Gastrocnemius medialis (tissue), 4 donors: ENCODE measurements at regions not wholly inside any gene's neighbourhood (a gene's known extent, or its start where the extent isn't known, plus 50 kb on each side); places are given as distances from the start of the nearest gene placed in this dataset.

ENCODE experiments used
- ATAC-seq, 2 donors: fragments of 150-250 bp; one replicate each; pipeline ENCODE4 v1.9.1; 2016
- DNase-seq, 2 donors: peaks; one replicate each; pipeline ENCODE4 v3.0.0-alpha.2; 2019
- H3K27ac ChIP-seq, 4 donors: fragments of 200-600 bp; sonication (generic); 1 replicate in 1 of 4; 2 replicates in 3 of 4; pipeline ENCODE4 v1.5.1; 2016 to 2018; ENCODE audit warnings: mild to moderate bottlenecking in 2 of 4, moderate library complexity in 1 of 4
- H3K27me3 ChIP-seq, 3 donors: fragments of 200-600 bp; sonication (generic) in 2 of 3; 1 replicate in 1 of 3; 2 replicates in 2 of 3; pipeline versions ENCODE4 v1.5.1 to v1.6.0; 2016 to 2019; ENCODE audit warnings: mild to moderate bottlenecking in 1 of 3, moderate library complexity in 1 of 3
- H3K36me3 ChIP-seq, 2 donors: fragments of 200-600 bp; sonication (generic) in 1 of 2; one replicate each; pipeline ENCODE4 v1.5.1; 2017 to 2018
- H3K4me1 ChIP-seq, 2 donors: fragments of 200-600 bp; sonication (generic) in 1 of 2; one replicate each; pipeline ENCODE4 v1.5.1; 2016 to 2017; ENCODE audit warnings: mild to moderate bottlenecking in 2 of 2
- H3K4me3 ChIP-seq, 4 donors: fragments of 200-600 bp; sonication (generic) in 3 of 4; 1 replicate in 1 of 4; 2 replicates in 3 of 4; pipeline ENCODE4 v1.5.1; 2016 to 2019; ENCODE audit warnings: mild to moderate bottlenecking in 2 of 4
- H3K9me3 ChIP-seq, 3 donors: fragments of 200-600 bp; sonication (generic) in 2 of 3; 1 replicate in 1 of 3; 2 replicates in 2 of 3; pipeline ENCODE4 v1.5.1; 2016 to 2019
- POLR2A ChIP-seq, 2 donors: fragments of 450-650 bp; IDR thresholded peaks; one replicate each; pipeline ENCODE4 v1.6.1; 2017; ENCODE audit warnings: antibody characterized with exemption in 2 of 2, mild to moderate bottlenecking in 2 of 2, moderate library complexity in 2 of 2
- in situ Hi-C, 4 donors: fragments of 200-750 bp; cut with MboI; loops; one replicate each; pipeline versions ENCODE4 v1.15.0 to v1.8.0; 2017; ENCODE audit warnings: low sequenced_read_pairs in 4 of 4
- intact Hi-C: fragments of 100-400 bp; cut with DNase I; formaldehyde crosslinking; loops from one replicate; pipeline ENCODE4 v1.15.1; 2023; ENCODE audit warnings: low total_unique reads
- TF ChIP-seq, protein P1 (sequence below), 5 experiments: fragments of 450-650 bp in 3 of 5; fragments of 200-600 bp in 2 of 5; sonication (generic) in 2 of 5; IDR thresholded peaks in 4 of 5; conservative IDR thresholded peaks in 1 of 5; 1 replicate in 4 of 5; 2 replicates in 1 of 5; pipeline ENCODE4 v1.5.1; 2016 to 2019; ENCODE audit warnings: antibody characterized with exemption in 5 of 5, mild to moderate bottlenecking in 3 of 5, moderate library complexity in 3 of 5

- no peaks in the 10 kb centered on the region for H3K36me3 ChIP-seq
- H3K4me3 ChIP-seq: no peak overlapping the region
- no peak for ATAC-seq
- no peak for TF ChIP-seq POLR2A (IDR thresholded peaks at IDR 0.05)
- TF ChIP-seq, protein P1, sequence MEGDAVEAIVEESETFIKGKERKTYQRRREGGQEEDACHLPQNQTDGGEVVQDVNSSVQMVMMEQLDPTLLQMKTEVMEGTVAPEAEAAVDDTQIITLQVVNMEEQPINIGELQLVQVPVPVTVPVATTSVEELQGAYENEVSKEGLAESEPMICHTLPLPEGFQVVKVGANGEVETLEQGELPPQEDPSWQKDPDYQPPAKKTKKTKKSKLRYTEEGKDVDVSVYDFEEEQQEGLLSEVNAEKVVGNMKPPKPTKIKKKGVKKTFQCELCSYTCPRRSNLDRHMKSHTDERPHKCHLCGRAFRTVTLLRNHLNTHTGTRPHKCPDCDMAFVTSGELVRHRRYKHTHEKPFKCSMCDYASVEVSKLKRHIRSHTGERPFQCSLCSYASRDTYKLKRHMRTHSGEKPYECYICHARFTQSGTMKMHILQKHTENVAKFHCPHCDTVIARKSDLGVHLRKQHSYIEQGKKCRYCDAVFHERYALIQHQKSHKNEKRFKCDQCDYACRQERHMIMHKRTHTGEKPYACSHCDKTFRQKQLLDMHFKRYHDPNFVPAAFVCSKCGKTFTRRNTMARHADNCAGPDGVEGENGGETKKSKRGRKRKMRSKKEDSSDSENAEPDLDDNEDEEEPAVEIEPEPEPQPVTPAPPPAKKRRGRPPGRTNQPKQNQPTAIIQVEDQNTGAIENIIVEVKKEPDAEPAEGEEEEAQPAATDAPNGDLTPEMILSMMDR (IDR thresholded peaks at IDR 0.05 in 4 of 5, conservative IDR thresholded peaks at IDR 0.05 in 1 of 5): no peak
- no peak overlapping the region for H3K27ac ChIP-seq
- H3K9me3 ChIP-seq: no peaks in the 10 kb centered on the region
- intact Hi-C loops: no loop called here
- no peaks in the 10 kb centered on the region for H3K27me3 ChIP-seq
- no peak for DNase-seq
- in situ Hi-C loops: no loop called here
- H3K4me1 ChIP-seq: no peaks in the 10 kb centered on the region
These were observed 1004.3 kb upstream of the FBXO33 start for GRCh38 chr14:40436551-40436950.

GRCh38 chr14:40417777-40418401 is 985.7 kb upstream of the FBXO33 start:
- Histone ChIP-seq H3K36me3 (no peaks in the 10 kb centered on the region), H3K27me3 (no peaks in the 10 kb centered on the region), H3K4me3 (no peak overlapping the region), H3K4me1 (no peaks in the 10 kb centered on the region), H3K9me3 (no peaks in the 10 kb centered on the region), H3K27ac (no peak overlapping the region)
- no peak for TF ChIP-seq POLR2A (IDR thresholded peaks at IDR 0.05)
- TF ChIP-seq, protein P1 (IDR thresholded peaks at IDR 0.05 in 4 of 5, conservative IDR thresholded peaks at IDR 0.05 in 1 of 5): no peak
- ATAC-seq: no peak
- no peak for DNase-seq
- intact Hi-C loops: no loop called here
- in situ Hi-C loops: no loop called here

- Histone ChIP-seq H3K4me1 (no peaks in the 10 kb centered on the region), H3K27ac (no peak overlapping the region), H3K9me3 (no peaks in the 10 kb centered on the region), H3K27me3 (no peaks in the 10 kb centered on the region), H3K4me3 (no peak overlapping the region), H3K36me3 (no peaks in the 10 kb centered on the region)
- in situ Hi-C loops (no loop called here), intact Hi-C loops (no loop called here)
- no peak for DNase-seq
- ATAC-seq: no peak
- no peak for TF ChIP-seq POLR2A (IDR thresholded peaks at IDR 0.05)
- TF ChIP-seq, protein P1 (IDR thresholded peaks at IDR 0.05 in 4 of 5, conservative IDR thresholded peaks at IDR 0.05 in 1 of 5): no peak
These were observed 984.3 kb upstream of the FBXO33 start for GRCh38 chr14:40416565-40416964.

GRCh38 chr14:40414386-40414785 is 982.2 kb upstream of the FBXO33 start:
- DNase-seq (no peak), ATAC-seq (no peak)
- TF ChIP-seq, protein P1 (IDR thresholded peaks at IDR 0.05 in 4 of 5, conservative IDR thresholded peaks at IDR 0.05 in 1 of 5): no peak
- TF ChIP-seq POLR2A (IDR thresholded peaks at IDR 0.05): no peak
- Histone ChIP-seq H3K27ac (no peak overlapping the region), H3K9me3 (no peaks in the 10 kb centered on the region), H3K36me3 (no peaks in the 10 kb centered on the region), H3K4me1 (no peaks in the 10 kb centered on the region), H3K4me3 (no peak overlapping the region), H3K27me3 (no peaks in the 10 kb centered on the region)
- in situ Hi-C loops (no loop called here), intact Hi-C loops (no loop called here)

GRCh38 chr14:40413136-40413535 is 980.9 kb upstream of the FBXO33 start:
- no peaks in the 10 kb centered on the region for H3K36me3 ChIP-seq
- H3K4me3 ChIP-seq: no peak overlapping the region
- no peaks in the 10 kb centered on the region for H3K9me3 ChIP-seq
- ATAC-seq: no peak
- TF ChIP-seq POLR2A (IDR thresholded peaks at IDR 0.05): no peak
- TF ChIP-seq, protein P1 (IDR thresholded peaks at IDR 0.05 in 4 of 5, conservative IDR thresholded peaks at IDR 0.05 in 1 of 5): no peak
- in situ Hi-C loops (no loop called here), intact Hi-C loops (no loop called here)
- H3K27me3 ChIP-seq: no peaks in the 10 kb centered on the region
- no peaks in the 10 kb centered on the region for H3K4me1 ChIP-seq
- DNase-seq: no peak
- H3K27ac ChIP-seq: no peak overlapping the region
